HG03575 (cell line): ENCODE measurements at regions not wholly inside any gene's neighbourhood (a gene's known extent, or its start where the extent isn't known, plus 50 kb on each side); places are given as distances from the start of the nearest gene placed in this dataset.

Source experiments
- ATAC-seq: cut with Tn5 transposase; IDR thresholded peaks from one replicate; pipeline ENCODE4 v1.9.1; 2021; ENCODE audit not compliant: unreplicated experiment, insufficient number of reproducible peaks, low FRiP score; ENCODE audit errors: extremely low read depth

DNA sequence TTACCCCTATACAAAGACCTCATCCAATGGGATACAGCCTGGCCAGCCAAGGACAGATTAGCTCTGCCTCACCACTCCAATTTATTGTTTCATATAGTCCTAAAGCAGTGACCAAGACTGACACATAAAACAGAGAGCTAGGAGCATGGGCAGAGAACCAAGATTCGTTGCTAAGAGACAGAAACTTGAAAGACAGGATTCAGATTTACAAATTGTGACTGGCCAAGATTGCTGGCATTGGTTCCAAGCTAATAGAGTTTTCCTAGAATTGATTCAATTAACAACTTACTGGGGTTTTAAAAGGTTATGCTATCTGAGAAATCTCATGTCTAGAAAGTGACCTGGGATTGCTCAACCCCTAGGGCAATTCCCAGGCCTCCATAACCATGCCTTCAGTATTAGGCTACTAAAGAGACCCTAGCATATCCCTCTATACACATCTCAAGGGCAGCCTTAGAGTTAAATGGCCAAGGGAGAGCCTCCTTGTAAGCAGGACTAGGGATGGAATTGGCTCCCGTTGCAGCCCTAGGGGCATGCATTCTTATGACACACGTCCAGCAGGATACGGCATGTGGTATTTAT lies 75.6 kb downstream of the ICOS start:
- ATAC-seq = no peak

DNA sequence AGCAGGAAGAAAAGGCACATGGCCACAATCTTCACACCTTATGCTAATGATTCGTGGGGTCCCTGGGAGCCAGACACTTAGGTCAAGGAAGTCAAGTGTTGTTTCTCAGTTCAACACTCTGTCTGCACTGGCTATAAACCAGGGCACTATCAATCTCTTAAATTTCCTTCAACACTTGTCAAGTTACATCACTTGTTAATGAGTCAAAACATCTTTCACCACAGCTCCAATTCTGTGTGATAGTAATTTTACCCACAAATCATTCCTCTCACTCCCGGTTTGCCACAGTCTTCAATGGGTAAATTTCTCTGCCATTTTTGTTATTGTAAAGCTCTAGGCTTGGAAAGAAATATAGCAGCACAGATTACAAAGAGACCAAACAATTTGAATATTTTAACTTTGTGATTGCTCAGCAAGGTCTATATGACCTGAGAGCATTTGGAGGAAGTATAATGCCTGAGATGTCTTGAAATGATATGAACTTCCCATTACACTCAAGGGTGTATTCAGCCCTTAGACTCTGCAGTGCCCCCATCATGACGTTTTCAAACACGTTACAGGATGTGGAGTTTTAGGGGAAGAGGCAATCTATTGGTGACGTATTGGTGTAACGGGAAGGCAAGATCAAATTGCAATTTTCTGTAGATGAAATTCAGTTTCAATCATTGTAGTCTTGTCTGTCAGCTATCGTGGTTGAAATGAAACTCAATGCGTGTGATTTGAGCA lies 78.7 kb downstream of the ICOS start:
- no peak for ATAC-seq

DNA sequence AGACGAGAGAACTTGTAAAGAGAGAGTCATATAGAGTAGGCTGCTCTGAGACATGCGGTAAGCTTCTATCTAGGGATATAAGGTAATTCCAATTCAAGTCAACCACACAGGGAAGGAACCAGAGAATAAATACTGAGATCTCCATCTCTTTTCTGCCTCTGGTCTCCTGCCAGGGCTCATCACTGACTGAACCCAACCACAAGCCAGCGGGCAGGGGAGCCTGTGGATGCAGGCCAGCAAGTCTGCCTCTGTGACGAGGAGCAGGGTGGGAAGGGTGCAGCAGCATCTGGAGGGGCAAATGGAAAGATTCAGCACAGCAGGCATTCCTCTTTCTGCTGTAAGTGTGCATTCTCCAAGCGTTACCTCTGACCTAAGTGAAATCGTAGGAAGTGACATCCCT lies 82.2 kb downstream of the ICOS start:
- ATAC-seq = no peak

DNA sequence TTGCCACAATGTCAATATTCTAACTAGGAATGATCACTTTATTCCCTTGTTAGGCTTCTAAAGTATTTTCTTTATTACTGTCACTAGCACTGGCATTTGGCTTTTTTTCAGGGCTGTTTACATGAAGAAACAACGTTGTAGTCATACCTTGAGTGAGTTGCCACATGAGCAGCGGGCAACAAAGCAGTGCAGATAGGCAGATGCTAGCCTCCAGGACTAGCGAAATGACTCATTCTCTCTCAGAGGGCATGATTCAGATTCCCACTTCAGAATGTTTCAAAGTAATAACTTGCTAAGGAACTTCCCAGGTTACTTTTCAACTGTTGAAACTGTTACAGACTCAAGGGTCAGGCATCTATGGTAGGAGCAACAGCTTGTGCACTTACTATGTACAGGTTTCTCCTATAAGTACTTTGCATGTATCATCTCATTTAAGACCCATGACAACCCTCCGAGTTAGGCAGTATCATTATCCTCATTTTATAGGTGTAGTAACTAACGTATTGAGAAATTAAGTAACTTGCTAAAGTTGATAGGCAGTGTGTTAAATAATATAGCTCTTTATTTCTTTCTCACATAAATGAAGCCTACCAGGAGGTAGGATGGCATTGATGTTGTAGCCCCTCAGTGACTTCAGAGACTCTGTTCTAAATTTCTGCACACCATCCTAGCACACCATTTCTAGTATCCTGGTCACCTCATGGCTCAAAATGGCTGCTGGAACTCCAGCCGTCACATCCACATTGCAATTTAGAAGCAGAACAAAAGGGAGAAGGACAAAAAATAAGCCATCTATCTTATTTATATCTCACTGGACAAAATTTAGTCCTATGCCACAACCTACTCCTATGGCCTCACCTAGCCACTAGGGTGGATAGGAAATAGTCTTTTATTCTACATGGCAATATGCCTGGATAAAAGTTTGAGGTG lies 83.3 kb downstream of the ICOS start:
- ATAC-seq = no peak

DNA sequence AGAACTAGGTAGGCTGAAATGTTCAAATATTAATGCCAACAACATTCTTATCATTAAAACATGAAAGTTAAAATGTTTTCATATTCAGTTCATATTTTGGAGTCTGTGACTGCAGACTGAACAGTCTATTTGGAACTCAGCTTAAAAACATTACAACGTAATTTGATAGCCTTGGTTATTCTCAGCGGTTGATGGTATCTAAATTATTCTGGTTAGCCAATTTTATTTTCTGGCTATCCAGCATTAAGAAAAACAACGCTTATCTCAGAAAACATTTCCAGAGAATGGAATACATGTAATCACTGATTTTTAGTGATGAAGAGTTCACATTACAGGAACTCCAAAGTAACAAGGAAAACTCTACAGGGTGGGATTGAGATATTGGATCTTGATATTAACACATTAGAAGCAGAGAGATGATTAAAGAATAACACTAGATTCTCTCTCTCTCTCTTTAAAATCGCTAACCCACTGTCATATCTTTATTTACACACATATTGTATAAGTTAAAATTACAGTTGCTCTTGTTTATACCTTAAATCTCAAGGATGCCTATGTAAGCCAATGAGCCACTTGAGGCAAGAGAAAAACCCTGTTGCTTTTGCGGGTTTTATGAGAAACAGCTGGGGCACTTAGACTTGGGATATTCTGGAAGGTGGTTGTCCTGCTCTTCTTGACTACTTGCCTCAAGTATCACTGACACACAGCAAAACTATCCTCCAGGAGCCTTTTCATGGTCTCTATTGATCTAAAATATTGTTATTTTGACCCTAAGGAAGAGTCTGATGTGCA lies 84.9 kb downstream of the ICOS start:
- ATAC-seq = no peak

DNA sequence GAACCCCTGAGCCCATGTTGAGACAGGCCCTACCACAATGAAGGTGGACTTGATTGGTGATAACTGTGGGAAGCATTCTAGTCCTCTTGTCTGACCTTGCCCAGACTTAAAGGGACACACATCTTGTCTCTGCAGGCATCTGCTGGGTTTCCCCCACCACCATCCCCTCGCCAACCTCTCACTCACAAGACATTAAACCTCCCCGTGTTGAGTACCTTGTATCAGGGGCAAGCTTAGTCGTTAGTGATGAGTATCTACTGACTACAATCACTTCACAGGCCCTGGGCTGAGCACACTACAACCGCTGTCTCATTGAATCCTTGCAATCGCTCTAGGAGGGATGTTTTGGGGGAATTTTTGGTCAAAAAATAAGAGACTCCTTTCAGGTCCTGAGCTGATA lies 86.0 kb downstream of the ICOS start:
- no peak for ATAC-seq

DNA sequence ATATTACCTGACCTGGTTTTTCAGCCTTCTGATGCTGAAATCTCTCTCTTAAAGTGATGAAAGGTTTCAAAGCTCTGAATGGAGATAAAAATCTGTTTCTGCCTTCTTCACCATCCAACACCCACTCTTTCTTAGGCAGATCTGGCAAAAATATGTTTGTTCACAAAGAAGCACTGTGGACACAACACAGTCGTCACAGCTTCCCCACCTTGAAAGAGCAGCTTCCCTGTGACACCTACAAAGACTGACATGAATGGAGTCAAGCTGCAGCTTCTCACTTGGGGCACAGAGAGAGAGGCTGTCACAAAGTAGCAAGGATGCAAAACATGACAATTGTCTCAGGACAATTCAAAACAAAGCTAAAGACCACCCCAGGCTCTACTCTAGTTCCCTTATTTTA lies 86.5 kb downstream of the ICOS start:
- no peak for ATAC-seq

DNA sequence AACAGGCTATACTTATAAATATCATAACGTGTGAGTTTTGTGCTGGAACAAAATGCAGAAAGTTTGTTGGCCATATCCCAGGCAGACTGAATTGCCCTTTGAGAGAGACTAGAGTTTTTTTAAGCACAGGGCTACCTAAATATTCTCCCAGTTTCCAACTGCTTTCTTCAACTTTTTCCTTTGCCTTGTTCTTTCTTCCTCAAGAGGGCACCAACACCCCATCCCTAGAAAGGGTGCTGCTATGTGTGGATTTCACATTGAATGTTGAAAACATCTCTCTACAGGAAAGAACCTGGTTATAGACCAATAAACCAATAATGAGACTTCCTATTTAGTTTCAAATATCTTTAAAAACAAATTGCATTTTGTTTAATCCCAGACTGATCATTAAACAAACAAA lies 87.9 kb downstream of the ICOS start:
- ATAC-seq = no peak

DNA sequence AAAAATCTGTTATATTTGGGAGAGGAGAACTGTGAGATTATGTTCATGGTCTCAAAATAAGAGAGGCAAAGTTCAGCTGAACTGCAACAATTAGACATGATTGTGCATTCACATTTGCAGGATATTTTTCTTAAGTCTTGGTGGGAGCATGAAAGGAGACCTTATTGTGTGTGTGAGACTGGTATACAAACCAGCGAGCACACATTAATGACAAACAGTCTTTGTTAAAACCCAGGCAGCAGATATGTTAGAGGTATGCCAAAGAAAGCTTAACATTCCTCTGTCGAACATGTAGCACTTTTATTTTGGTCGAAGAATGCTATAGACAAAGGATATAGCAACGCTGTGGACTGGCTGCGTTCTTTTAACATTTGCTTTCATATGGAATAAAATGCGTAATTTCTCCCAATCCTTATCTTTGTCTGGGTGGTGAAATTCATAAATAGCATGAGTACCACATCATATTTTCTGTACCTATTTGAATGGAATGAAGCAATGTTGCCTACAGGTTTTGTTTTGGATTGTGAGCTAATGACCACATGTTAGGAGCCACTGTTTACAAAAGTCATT lies 88.4 kb downstream of the ICOS start:
- no peak for ATAC-seq

DNA sequence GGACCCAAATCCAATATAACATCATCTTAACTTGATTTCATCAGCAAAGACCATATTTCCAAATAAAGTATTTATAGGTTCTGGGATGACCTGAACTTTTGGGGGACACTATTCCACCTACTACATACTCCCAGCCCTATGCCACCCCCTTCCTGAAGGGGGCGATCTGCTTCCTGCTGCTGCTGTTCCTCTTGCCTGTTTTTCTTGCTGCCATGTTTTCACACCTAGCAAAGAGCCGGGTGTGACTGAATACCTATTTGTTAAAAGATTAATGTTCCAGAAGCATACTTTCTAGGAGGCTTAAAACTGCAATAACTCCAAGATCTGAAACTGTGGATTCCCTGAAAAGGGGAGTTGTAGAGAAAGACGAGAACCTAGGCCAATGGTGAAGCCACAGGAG lies 89.7 kb downstream of the ICOS start:
- ATAC-seq = no peak

DNA sequence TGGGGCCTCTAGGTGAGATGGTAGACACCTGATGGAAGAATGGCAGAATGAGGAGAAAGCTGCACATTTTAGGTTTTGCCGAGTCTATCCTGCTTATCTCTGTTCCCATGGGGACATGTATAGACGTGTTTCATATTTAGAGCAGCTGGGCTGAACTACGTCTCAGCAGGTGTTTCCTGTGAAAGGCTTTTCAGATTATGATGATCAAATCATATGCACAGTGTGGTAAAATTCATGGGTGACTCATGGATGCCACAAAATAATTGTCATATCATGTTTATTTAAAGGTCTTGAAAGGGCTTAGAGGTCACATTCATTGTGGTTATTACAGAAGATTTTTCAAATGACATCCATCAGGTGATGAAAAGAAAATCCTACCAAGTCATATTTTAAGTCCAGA lies 90.5 kb downstream of the ICOS start:
- peak; percentile 90 for ATAC-seq

DNA sequence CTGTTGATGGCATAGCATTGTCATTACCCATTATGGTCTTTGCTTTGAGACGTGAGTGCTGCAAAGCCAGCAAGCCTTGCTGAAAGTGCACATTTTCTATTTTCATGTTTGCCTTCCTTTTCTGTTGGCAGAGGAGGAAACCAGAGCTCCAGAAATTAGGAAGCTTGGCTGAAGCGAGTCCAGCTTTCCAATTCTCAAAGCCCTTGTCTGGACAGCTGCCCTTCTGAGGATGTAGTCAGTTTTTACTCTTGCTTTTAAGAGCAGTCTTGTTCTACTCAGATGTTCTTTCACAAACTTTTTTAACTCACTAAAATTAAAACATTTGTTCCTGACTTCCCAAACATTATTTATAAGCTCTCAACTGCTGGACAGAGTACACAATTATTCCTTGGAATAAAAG lies 93.8 kb downstream of the ICOS start:
- no peak for ATAC-seq

DNA sequence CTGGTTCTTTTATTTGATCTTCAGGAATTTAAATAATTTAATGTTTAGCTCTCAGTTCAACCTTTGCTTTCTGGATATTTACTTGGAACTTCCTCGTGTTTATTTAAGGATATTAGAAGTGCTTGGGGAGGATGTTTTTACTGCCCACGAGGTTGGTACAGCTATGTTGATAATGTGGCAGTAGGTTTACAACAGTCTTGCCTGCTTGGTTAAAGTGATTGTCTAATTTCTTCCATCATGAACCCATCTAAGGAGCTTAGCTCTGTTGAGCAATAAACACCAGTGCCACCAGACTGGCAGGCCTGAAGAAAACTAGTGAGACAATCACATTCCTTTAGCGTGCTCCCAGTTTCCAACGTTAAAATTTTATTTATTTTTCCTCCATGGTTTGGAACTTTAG lies 94.5 kb downstream of the ICOS start:
- ATAC-seq = no peak

DNA sequence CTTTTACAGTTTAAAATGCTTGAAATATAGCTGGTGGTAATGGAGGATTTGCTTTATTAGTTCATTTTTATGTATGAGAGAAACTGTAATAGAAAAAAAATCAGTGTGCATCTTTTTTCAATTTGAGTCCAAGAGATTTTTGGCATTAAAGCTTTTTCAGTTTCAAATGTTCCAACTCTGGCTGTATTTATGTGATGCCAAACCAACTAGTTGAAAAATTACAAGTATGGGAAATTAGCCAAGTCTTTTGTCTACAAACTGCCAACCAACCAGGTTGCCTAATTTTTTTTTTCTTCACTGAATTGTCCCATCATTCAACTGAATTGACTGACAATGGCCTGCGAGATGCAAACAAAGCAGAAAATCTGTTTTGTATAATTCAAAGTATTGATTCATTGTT lies 95.7 kb downstream of the ICOS start:
- no peak for ATAC-seq

DNA sequence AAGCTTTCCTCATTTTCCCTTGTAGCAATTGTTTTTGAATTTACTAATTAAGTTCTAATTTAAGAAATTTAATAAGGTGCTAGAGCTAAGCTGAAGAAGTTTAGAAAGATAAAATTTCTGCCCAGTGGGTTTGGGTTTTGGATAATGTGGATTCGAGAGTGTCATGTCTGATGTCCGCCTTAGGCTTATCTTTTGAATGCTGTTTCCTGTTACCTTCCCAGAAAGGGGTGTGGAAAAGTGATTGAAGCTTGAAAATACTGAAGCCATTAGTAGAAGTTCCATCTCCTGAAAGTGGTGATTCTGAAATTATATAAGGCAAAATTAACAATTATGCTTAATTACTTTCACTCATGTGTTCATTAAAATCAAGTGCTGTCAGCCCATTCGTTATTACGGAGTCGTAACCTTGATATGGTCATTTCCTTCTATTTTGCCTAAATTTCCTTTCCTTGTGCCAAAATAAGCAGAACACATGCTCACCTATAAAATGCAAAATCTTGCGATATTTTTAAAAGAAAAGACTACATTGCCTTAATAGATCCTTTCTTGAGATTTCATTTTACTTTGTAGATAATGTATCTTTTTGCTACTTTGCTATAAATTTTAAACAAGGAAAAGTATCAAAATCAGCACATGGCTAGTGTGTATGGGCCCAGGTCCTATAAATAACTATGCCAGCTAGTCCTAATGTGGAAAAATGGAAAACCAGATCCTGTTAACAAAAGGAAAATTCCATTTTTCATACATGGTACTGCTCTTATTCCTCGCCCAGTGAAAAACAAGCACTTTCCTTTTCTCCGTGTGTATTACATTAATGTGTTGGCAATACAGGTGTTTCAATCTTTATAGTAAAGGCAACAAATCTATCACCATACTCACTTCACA lies 97.3 kb downstream of the ICOS start:
- no peak for ATAC-seq

DNA sequence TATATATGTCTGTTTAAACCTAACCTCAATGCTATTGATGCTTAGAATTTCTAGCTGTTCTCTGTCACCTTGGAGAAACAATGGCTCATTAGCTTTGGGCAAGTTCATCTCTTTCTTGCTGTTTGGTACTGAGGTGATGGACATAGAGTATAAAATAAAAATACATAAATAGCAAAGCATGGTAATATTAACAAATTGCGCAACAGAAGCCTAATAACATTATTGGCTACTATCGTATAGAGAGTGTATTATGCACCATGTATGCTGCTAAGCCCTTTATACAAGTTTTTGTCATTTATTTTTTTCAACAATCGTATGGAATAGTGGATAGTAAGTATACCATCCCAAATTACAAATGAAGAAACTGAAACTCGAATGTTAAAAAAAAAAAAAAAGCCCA lies 100.1 kb downstream of the ICOS start:
- no peak for ATAC-seq

DNA sequence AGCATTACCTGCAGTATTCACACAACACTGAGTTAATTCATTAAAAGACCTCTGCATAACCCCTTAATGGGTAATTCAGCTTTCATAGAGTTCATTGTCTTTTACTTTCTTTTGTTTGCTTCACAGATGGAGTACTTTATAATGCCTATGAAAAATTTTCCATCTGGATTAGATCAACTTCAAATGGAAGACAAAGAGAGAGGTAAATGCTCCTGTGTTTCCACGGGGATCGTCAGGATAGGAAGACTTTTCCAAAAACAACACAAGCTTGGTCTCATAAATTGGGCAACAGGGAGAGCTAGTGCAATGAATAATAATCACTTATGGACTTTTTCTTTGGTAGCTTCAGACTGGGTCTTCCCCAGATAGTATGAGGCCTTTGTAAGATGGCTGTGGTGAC lies 100.7 kb downstream of the ICOS start:
- ATAC-seq = no peak

DNA sequence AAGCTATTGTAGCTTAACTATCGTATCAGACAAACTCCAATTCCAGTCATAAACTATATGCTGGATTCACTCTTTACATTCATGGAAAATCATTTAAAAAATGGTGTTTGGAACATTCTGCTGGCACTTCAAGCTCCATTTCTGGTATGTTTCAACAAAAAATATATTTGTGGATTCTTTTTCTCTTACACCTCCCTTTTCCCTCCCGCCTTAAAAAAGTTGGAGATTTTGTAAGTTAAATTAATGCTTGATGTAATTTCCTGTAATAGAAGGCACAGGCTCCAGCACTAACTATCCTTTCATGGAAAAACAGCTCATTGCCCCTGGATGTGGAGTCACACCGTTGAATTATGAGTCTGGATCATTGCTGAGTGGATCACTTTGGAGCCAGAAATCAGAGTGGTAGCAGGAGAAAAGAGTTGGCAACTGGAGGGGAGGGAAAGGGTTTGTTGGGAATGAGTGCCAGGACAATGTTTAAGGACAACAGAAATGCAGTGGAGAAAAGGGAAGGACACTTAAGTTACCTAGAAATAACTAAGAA lies 102.8 kb downstream of the ICOS start:
- ATAC-seq = no peak
